Uterus (tissue), 3 donors: ENCODE measurements at regions not wholly inside any gene's neighbourhood (a gene's known extent, or its start where the extent isn't known, plus 50 kb on each side); places are given as distances from the start of the nearest gene placed in this dataset.

Experiments
- DNase-seq, 2 donors: peaks; one replicate each; pipeline ENCODE4 v3.0.0-alpha.2; 2019 to 2020
- H3K27ac ChIP-seq, 2 donors: fragments of 200-600 bp; sonication (generic); 1 replicate in 1 of 2; 2 replicates in 1 of 2; pipeline ENCODE4 v1.5.1; 2016 to 2018
- H3K27me3 ChIP-seq, 2 donors: fragments of 200-600 bp; sonication (generic); one replicate each; pipeline ENCODE4 v1.5.1; 2018 to 2019; ENCODE audit warnings: control low read depth in 1 of 2
- H3K36me3 ChIP-seq, 2 donors: fragments of 200-600 bp; sonication (generic); one replicate each; pipeline ENCODE4 v1.5.1; 2019; ENCODE audit warnings: control low read depth in 1 of 2
- H3K4me1 ChIP-seq, 2 donors: fragments of 200-600 bp; sonication (generic); one replicate each; pipeline ENCODE4 v1.5.1; 2018 to 2019; ENCODE audit warnings: control low read depth in 1 of 2
- H3K4me3 ChIP-seq, 2 donors: fragments of 200-600 bp; sonication (generic); 1 replicate in 1 of 2; 2 replicates in 1 of 2; pipeline ENCODE4 v1.5.1; 2018 to 2019; ENCODE audit warnings: mild to moderate bottlenecking in 1 of 2
- H3K9me3 ChIP-seq, 2 donors: fragments of 200-600 bp; sonication (generic); one replicate each; pipeline ENCODE4 v1.5.1; 2019; ENCODE audit warnings: control low read depth in 1 of 2
- CTCF ChIP-seq, 4 experiments: fragments of 200-600 bp in 2 of 4; fragments of 450-650 bp in 2 of 4; sonication (generic) in 2 of 4; IDR thresholded peaks; one replicate each; pipeline ENCODE4 v1.5.1; 2016 to 2019; ENCODE audit warnings: antibody characterized with exemption in 4 of 4, mild to moderate bottlenecking in 2 of 4, moderate library complexity in 1 of 4
- POLR2A ChIP-seq, 2 donors: fragments of 450-650 bp; IDR thresholded peaks; one replicate each; pipeline ENCODE4 v1.6.1; 2016; ENCODE audit warnings: antibody characterized with exemption in 2 of 2, mild to moderate bottlenecking in 1 of 2, moderate library complexity in 1 of 2
- intact Hi-C: fragments of 100-400 bp; cut with DNase I; formaldehyde crosslinking; loops from one replicate; pipeline ENCODE4 v1.15.1; 2023; ENCODE audit warnings: low total_unique reads
- donor health status: DM: yes; HTN: yes; CAD: no.

GRCh38 chr7:106405697-106406141 is 120.9 kb upstream of the NAMPT start:
- Histone ChIP-seq H3K4me3 (no peak overlapping the region), H3K36me3 (no peaks in the 10 kb centered on the region), H3K27ac (no peak overlapping the region), H3K27me3 (no peaks in the 10 kb centered on the region), H3K4me1 (no peaks in the 10 kb centered on the region), H3K9me3 (no peaks in the 10 kb centered on the region)
- DNase-seq: no peak
- TF ChIP-seq POLR2A (IDR thresholded peaks at IDR 0.05): no peak
- no peak for TF ChIP-seq CTCF (IDR thresholded peaks at IDR 0.05)
- intact Hi-C loops: no loop called here

- Histone ChIP-seq H3K36me3 (no peaks in the 10 kb centered on the region), H3K27me3 (no peaks in the 10 kb centered on the region), H3K4me1 (no peaks in the 10 kb centered on the region), H3K27ac (no peak overlapping the region), H3K9me3 (no peaks in the 10 kb centered on the region), H3K4me3 (no peak overlapping the region)
- intact Hi-C loops: no loop called here
- TF ChIP-seq CTCF (IDR thresholded peaks at IDR 0.05): no peak
- no peak for TF ChIP-seq POLR2A (IDR thresholded peaks at IDR 0.05)
- no peak for DNase-seq
Observed at GRCh38 chr7:106402898-106403297, 118.1 kb upstream of the NAMPT start.

GRCh38 chr7:106400923-106401322 is 116.1 kb upstream of the NAMPT start:
- H3K27me3 ChIP-seq: no peaks in the 10 kb centered on the region
- H3K9me3 ChIP-seq: no peaks in the 10 kb centered on the region
- H3K36me3 ChIP-seq: no peaks in the 10 kb centered on the region
- DNase-seq: no peak
- H3K4me1 ChIP-seq: no peaks in the 10 kb centered on the region
- no peak overlapping the region for H3K4me3 ChIP-seq
- TF ChIP-seq CTCF (IDR thresholded peaks at IDR 0.05) (no peak), POLR2A (IDR thresholded peaks at IDR 0.05) (no peak)
- intact Hi-C loops: no loop called here
- no peak overlapping the region for H3K27ac ChIP-seq

GRCh38 chr7:106398786-106399185 is 114.0 kb upstream of the NAMPT start:
- DNase-seq: no peak
- no peaks in the 10 kb centered on the region for H3K36me3 ChIP-seq
- TF ChIP-seq CTCF (IDR thresholded peaks at IDR 0.05) (no peak), POLR2A (IDR thresholded peaks at IDR 0.05) (no peak)
- intact Hi-C loops: no loop called here
- no peaks in the 10 kb centered on the region for H3K9me3 ChIP-seq
- H3K4me1 ChIP-seq: no peaks in the 10 kb centered on the region
- H3K4me3 ChIP-seq: no peak overlapping the region
- no peaks in the 10 kb centered on the region for H3K27me3 ChIP-seq
- no peak overlapping the region for H3K27ac ChIP-seq

GRCh38 chr7:106397994-106398393 is 113.2 kb upstream of the NAMPT start:
- Histone ChIP-seq H3K4me3 (no peak overlapping the region), H3K27me3 (no peaks in the 10 kb centered on the region), H3K9me3 (no peaks in the 10 kb centered on the region), H3K36me3 (no peaks in the 10 kb centered on the region), H3K27ac (no peak overlapping the region), H3K4me1 (no peaks in the 10 kb centered on the region)
- TF ChIP-seq POLR2A (IDR thresholded peaks at IDR 0.05): no peak
- TF ChIP-seq CTCF (IDR thresholded peaks at IDR 0.05): no peak
- intact Hi-C loops: no loop called here
- DNase-seq: no peak
